ENCODE measurements at regions not wholly inside any gene's neighbourhood (a gene's known extent, or its start where the extent isn't known, plus 50 kb on each side); places are given as distances from the start of the nearest gene placed in this dataset.

DNA sequence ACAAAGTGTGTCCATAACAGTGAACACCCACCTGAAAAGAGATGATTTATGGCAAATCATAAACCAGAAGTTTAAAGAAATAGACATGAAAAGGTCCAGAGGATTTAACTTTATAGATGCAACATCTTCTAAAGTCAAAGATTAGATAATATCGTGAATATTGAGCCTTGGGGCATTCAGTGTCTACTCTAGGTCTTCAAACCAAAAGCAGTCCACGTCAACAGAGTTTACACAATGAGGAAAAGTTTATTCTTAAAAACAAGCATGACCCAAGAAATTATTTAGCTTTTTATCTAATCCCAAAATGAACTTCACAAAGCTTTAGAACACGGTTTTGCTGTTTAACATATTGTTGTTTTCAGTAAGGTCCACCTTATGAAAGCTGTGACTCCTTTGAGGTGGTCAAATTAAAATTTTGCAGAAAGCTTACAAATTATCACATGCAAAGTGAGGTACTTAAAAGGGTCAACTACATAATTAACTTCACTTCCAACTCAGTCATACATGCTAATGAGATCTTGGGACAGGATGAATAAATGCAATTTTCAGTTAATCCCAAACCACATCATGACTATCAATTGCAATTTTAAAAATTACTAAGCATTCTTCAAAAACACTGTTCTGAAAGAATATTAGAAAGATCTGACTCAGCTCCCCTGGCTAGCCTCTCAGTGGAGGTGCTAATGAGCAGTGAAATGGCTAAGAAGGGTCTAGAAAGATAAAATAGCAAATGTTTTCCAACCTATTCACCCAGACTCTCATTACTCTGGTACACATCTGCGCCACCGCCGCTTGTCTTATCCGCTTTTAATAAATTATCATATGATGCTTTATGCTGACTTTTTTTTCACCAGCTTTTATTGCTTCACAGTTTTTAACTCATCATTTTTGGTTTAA lies 92.4 kb upstream of the WDR17 start:
- Histone ChIP-seq H3K36me3 (ENCODE audit: insufficient read depth, low read length) (no peaks in the 10 kb centered on the region), H3K9ac (ENCODE audit: low read depth, low read length) (no peak overlapping the region), H3K27ac (ENCODE audit: low read length) (no peak overlapping the region), H3K79me2 (ENCODE audit: insufficient read depth, low read length) (no peaks in the 10 kb centered on the region), H3K27me3 (ENCODE audit: insufficient read depth, low read length, poor library complexity) (no peaks in the 10 kb centered on the region), H3K4me2 (ENCODE audit: insufficient read depth, low read length) (no peak overlapping the region), H4K20me1 (ENCODE audit: insufficient read depth, low read length) (no peaks in the 10 kb centered on the region), H2AFZ (ENCODE audit: low read depth, low read length) (no peak overlapping the region), H3K9me3 (ENCODE audit: insufficient read depth, low read length, severe bottlenecking) (no peaks in the 10 kb centered on the region), H3K4me3 (ENCODE audit: low read depth in 1 of 2, low read length in 2 of 2) (no peak overlapping the region), H3K4me1 (ENCODE audit: insufficient read depth, low read length) (no peaks in the 10 kb centered on the region)
- DNase-seq, result no peak
- TF ChIP-seq, protein P1, sequence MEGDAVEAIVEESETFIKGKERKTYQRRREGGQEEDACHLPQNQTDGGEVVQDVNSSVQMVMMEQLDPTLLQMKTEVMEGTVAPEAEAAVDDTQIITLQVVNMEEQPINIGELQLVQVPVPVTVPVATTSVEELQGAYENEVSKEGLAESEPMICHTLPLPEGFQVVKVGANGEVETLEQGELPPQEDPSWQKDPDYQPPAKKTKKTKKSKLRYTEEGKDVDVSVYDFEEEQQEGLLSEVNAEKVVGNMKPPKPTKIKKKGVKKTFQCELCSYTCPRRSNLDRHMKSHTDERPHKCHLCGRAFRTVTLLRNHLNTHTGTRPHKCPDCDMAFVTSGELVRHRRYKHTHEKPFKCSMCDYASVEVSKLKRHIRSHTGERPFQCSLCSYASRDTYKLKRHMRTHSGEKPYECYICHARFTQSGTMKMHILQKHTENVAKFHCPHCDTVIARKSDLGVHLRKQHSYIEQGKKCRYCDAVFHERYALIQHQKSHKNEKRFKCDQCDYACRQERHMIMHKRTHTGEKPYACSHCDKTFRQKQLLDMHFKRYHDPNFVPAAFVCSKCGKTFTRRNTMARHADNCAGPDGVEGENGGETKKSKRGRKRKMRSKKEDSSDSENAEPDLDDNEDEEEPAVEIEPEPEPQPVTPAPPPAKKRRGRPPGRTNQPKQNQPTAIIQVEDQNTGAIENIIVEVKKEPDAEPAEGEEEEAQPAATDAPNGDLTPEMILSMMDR (IDR thresholded peaks at IDR 0.05; ENCODE audit: borderline replicate concordance, extremely low read depth, low read length, poor library complexity, severe bottlenecking), result no peak
- TF ChIP-seq EZH2 (IDR thresholded peaks at IDR 0.05; ENCODE audit: borderline replicate concordance, low read depth, low read length, severe bottlenecking), result no peak
- no peak for ATAC-seq (ENCODE audit: insufficient read depth, low read depth)

DNA sequence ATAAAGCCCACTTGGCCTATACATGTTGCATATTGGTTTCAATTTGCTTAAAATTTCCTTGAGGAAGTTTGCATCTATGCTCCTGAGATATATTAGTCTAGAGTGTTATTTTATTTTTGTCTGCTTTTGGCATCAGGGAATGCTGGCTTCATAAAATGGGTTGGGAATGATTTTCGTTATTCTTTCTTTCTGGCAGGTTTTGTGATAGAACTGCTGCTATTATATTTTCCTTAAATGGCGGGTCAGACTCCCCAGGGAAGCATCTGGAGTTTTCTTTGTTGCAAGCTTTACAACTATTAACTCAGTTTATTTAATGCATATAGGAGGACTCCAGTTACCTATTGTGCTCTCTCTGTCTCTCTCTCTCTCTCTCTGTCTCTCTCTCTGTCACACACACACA lies 82.0 kb upstream of the WDR17 start:
- Histone ChIP-seq H3K9me3 (ENCODE audit: insufficient read depth, low read length, severe bottlenecking) (no peaks in the 10 kb centered on the region), H3K36me3 (ENCODE audit: insufficient read depth, low read length) (no peaks in the 10 kb centered on the region), H2AFZ (ENCODE audit: low read depth, low read length) (no peak overlapping the region), H4K20me1 (ENCODE audit: insufficient read depth, low read length) (no peaks in the 10 kb centered on the region), H3K79me2 (ENCODE audit: insufficient read depth, low read length) (no peaks in the 10 kb centered on the region), H3K4me2 (ENCODE audit: insufficient read depth, low read length) (no peak overlapping the region), H3K27ac (ENCODE audit: low read length) (no peak overlapping the region), H3K4me3 (ENCODE audit: low read depth in 1 of 2, low read length in 2 of 2) (no peak overlapping the region), H3K9ac (ENCODE audit: low read depth, low read length) (no peak overlapping the region), H3K27me3 (ENCODE audit: insufficient read depth, low read length, poor library complexity) (no peaks in the 10 kb centered on the region), H3K4me1 (ENCODE audit: insufficient read depth, low read length) (no peaks in the 10 kb centered on the region)
- TF ChIP-seq, protein P1 (IDR thresholded peaks at IDR 0.05; ENCODE audit: borderline replicate concordance, extremely low read depth, low read length, poor library complexity, severe bottlenecking), result no peak
- no peak for TF ChIP-seq EZH2 (IDR thresholded peaks at IDR 0.05; ENCODE audit: borderline replicate concordance, low read depth, low read length, severe bottlenecking)
- no peak for DNase-seq
- ATAC-seq (ENCODE audit: insufficient read depth, low read depth), result no peak

DNA sequence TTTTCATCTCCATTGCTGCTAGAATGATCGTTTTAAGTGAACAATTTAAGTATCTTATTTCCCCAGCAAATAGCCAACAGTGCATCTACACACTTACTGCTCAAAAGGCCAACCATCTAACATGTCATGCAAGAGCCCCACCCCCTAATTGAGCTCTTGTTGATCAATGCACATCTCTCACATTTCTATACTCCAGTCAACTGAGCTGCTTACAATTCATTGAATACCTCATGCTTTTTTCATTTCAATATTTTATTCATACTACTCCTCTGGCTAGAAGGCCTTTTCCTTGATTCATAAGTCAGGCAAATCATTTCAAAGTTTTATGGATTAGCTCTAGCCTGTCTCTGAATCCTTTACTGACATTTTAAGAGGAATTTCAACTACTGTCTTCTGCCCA lies 79.0 kb upstream of the WDR17 start:
- H3K36me3 ChIP-seq (ENCODE audit: insufficient read depth, low read length), result no peaks in the 10 kb centered on the region
- no peak overlapping the region for H3K4me3 ChIP-seq (ENCODE audit: low read depth in 1 of 2, low read length in 2 of 2)
- TF ChIP-seq EZH2 (IDR thresholded peaks at IDR 0.05; ENCODE audit: borderline replicate concordance, low read depth, low read length, severe bottlenecking), result no peak
- TF ChIP-seq, protein P1 (IDR thresholded peaks at IDR 0.05; ENCODE audit: borderline replicate concordance, extremely low read depth, low read length, poor library complexity, severe bottlenecking), result no peak
- H3K9me3 ChIP-seq (ENCODE audit: insufficient read depth, low read length, severe bottlenecking), result no peaks in the 10 kb centered on the region
- no peak overlapping the region for H3K4me2 ChIP-seq (ENCODE audit: insufficient read depth, low read length)
- no peak overlapping the region for H3K27ac ChIP-seq (ENCODE audit: low read length)
- H4K20me1 ChIP-seq (ENCODE audit: insufficient read depth, low read length), result no peaks in the 10 kb centered on the region
- DNase-seq, result no peak
- ATAC-seq (ENCODE audit: insufficient read depth, low read depth), result no peak
- H3K27me3 ChIP-seq (ENCODE audit: insufficient read depth, low read length, poor library complexity), result no peaks in the 10 kb centered on the region
- no peak overlapping the region for H3K9ac ChIP-seq (ENCODE audit: low read depth, low read length)
- no peaks in the 10 kb centered on the region for H3K79me2 ChIP-seq (ENCODE audit: insufficient read depth, low read length)
- H2AFZ ChIP-seq (ENCODE audit: low read depth, low read length), result no peak overlapping the region
- no peaks in the 10 kb centered on the region for H3K4me1 ChIP-seq (ENCODE audit: insufficient read depth, low read length)

Measured in DND-41 (cell line).